ENCODE measurements at regions not wholly inside any gene's neighbourhood (a gene's known extent, or its start where the extent isn't known, plus 50 kb on each side); places are given as distances from the start of the nearest gene placed in this dataset.

DNA sequence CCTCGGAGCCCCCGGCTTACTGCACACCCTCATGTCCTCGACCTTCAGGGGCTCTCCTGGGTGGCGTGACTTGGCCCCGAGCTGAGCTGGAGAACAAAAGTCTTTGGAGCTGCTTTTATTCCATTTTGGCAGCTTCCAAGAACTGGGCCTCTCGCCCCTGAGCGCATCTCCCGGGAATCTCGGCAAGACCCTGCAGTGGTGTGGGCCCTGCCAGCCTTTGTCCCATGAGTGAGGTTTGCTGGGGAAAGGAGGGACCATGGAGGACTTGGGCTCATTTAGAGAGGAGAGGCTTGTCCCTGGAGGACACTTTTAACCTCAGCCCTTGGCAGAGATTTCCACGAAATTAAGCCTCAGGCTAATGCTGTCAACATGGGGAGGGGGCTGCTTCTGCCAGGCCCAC lies 62.3 kb upstream of the SLCO4A1 start:
- TF ChIP-seq, protein P1, sequence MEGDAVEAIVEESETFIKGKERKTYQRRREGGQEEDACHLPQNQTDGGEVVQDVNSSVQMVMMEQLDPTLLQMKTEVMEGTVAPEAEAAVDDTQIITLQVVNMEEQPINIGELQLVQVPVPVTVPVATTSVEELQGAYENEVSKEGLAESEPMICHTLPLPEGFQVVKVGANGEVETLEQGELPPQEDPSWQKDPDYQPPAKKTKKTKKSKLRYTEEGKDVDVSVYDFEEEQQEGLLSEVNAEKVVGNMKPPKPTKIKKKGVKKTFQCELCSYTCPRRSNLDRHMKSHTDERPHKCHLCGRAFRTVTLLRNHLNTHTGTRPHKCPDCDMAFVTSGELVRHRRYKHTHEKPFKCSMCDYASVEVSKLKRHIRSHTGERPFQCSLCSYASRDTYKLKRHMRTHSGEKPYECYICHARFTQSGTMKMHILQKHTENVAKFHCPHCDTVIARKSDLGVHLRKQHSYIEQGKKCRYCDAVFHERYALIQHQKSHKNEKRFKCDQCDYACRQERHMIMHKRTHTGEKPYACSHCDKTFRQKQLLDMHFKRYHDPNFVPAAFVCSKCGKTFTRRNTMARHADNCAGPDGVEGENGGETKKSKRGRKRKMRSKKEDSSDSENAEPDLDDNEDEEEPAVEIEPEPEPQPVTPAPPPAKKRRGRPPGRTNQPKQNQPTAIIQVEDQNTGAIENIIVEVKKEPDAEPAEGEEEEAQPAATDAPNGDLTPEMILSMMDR (IDR thresholded peaks at IDR 0.05), result no peak
- TF ChIP-seq TCF7L2 (IDR thresholded peaks at IDR 0.05; ENCODE audit: low read depth, low read length) (no peak), POLR2AphosphoS5 (IDR thresholded peaks at IDR 0.05; ENCODE audit: low read depth, low read length) (no peak), SIN3A (IDR thresholded peaks at IDR 0.05; ENCODE audit: borderline replicate concordance, insufficient read depth, low read depth, low read length) (no peak)
- TF ChIP-seq, protein P2, sequence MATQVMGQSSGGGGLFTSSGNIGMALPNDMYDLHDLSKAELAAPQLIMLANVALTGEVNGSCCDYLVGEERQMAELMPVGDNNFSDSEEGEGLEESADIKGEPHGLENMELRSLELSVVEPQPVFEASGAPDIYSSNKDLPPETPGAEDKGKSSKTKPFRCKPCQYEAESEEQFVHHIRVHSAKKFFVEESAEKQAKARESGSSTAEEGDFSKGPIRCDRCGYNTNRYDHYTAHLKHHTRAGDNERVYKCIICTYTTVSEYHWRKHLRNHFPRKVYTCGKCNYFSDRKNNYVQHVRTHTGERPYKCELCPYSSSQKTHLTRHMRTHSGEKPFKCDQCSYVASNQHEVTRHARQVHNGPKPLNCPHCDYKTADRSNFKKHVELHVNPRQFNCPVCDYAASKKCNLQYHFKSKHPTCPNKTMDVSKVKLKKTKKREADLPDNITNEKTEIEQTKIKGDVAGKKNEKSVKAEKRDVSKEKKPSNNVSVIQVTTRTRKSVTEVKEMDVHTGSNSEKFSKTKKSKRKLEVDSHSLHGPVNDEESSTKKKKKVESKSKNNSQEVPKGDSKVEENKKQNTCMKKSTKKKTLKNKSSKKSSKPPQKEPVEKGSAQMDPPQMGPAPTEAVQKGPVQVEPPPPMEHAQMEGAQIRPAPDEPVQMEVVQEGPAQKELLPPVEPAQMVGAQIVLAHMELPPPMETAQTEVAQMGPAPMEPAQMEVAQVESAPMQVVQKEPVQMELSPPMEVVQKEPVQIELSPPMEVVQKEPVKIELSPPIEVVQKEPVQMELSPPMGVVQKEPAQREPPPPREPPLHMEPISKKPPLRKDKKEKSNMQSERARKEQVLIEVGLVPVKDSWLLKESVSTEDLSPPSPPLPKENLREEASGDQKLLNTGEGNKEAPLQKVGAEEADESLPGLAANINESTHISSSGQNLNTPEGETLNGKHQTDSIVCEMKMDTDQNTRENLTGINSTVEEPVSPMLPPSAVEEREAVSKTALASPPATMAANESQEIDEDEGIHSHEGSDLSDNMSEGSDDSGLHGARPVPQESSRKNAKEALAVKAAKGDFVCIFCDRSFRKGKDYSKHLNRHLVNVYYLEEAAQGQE (IDR thresholded peaks at IDR 0.05; ENCODE audit: insufficient read depth in 1 of 2, low read depth in 2 of 2, low read length in 1 of 2), result no peak
